MM.1S (cell line): ENCODE measurements at regions not wholly inside any gene's neighbourhood (a gene's known extent, or its start where the extent isn't known, plus 50 kb on each side); places are given as distances from the start of the nearest gene placed in this dataset.

Experiments used
- DNase-seq: peaks from one replicate; pipeline ENCODE4 v3.0.0-alpha.2; 2015
- H2AFZ ChIP-seq: fragments of 300-600 bp; sonication (generic); 2 replicates; pipeline ENCODE4 v1.6.0; 2016; ENCODE audit warnings: antibody characterized with exemption, low read length
- H3F3A ChIP-seq: fragments of 300-600 bp; sonication (generic); 2 replicates; pipeline ENCODE4 v1.6.1; 2016; ENCODE audit warnings: mild to moderate bottlenecking, antibody characterized with exemption, low read length, moderate library complexity, mixed read lengths; ENCODE audit not compliant: insufficient read depth
- H3K27ac ChIP-seq: fragments of 300-600 bp; sonication (generic); 2 replicates; pipeline ENCODE4 v1.5.1; 2016; ENCODE audit warnings: mild to moderate bottlenecking, low read length
- H3K27me3 ChIP-seq: fragments of 300-600 bp; sonication (generic); replicated peaks from 2 replicates; pipeline ENCODE4 v1.6.0; 2016; ENCODE audit warnings: low read length; ENCODE audit not compliant: insufficient read depth
- H3K36me3 ChIP-seq: fragments of 300-600 bp; sonication (generic); replicated peaks from 2 replicates; pipeline ENCODE4 v1.6.1; 2016; ENCODE audit warnings: mild to moderate bottlenecking, low read length, mixed read lengths; ENCODE audit not compliant: insufficient read depth
- H3K4me1 ChIP-seq: fragments of 300-600 bp; sonication (generic); 2 replicates; pipeline ENCODE4 v1.6.1; 2016; ENCODE audit warnings: low read length, mixed read lengths
- H3K4me2 ChIP-seq: fragments of 300-600 bp; sonication (generic); 2 replicates; pipeline ENCODE4 v1.6.0; 2016; ENCODE audit warnings: low read depth, low read length
- H3K4me3 ChIP-seq: fragments of 300-600 bp; sonication (generic); 2 replicates; pipeline ENCODE4 v1.5.1; 2016; ENCODE audit warnings: low read length, mixed read lengths
- H3K79me2 ChIP-seq: fragments of 300-600 bp; sonication (generic); 2 replicates; pipeline ENCODE4 v1.6.1; 2016; ENCODE audit warnings: mixed run types, low read length, mixed read lengths
- H3K9ac ChIP-seq: fragments of 300-600 bp; sonication (generic); 2 replicates; pipeline ENCODE4 v1.6.1; 2016; ENCODE audit warnings: low read length, mixed read lengths
- H3K9me2 ChIP-seq: fragments of 300-600 bp; sonication (generic); replicated peaks from 2 replicates; pipeline ENCODE4 v1.6.1; 2016; ENCODE audit warnings: mild to moderate bottlenecking, low read length, mixed read lengths; ENCODE audit not compliant: insufficient read depth
- H3K9me3 ChIP-seq: fragments of 300-600 bp; sonication (generic); replicated peaks from 2 replicates; pipeline ENCODE4 v1.6.1; 2016; ENCODE audit warnings: mild to moderate bottlenecking, low read length, mixed read lengths; ENCODE audit not compliant: insufficient read depth
- H4K20me1 ChIP-seq: fragments of 300-600 bp; sonication (generic); 2 replicates; pipeline ENCODE4 v1.6.1; 2016; ENCODE audit warnings: mild to moderate bottlenecking, low read length, moderate library complexity, mixed read lengths; ENCODE audit not compliant: insufficient read depth
- CTCF ChIP-seq: fragments of 300-600 bp; sonication (generic); IDR thresholded peaks from 2 replicates; pipeline ENCODE4 v1.5.1; 2016; ENCODE audit warnings: antibody characterized with exemption, low read length, mixed read lengths
- EZH2 ChIP-seq: fragments of 300-600 bp; sonication (generic); optimal IDR thresholded peaks from 2 replicates; pipeline ENCODE3; 2017; ENCODE audit warnings: low read depth, mild to moderate bottlenecking, antibody characterized with exemption, low read length, mixed read lengths
- EZH2phosphoT487 ChIP-seq: fragments of 300-600 bp; sonication (generic); IDR thresholded peaks from 2 replicates; pipeline ENCODE4 v1.6.1; 2018; ENCODE audit warnings: antibody characterized with exemption, low read length

- Histone ChIP-seq H3K27ac (no peak overlapping the region), H3F3A (no peaks in the 10 kb centered on the region), H3K27me3 (no peaks in the 10 kb centered on the region), H3K4me2 (no peak overlapping the region), H3K79me2 (no peaks in the 10 kb centered on the region), H3K36me3 (no peaks in the 10 kb centered on the region), H3K4me1 (no peaks in the 10 kb centered on the region), H3K9me3 (no peaks in the 10 kb centered on the region), H2AFZ (no peak overlapping the region), H3K9ac (no peak overlapping the region), H3K4me3 (no peak overlapping the region), H3K9me2 (no peaks in the 10 kb centered on the region), H4K20me1 (no peaks in the 10 kb centered on the region)
- TF ChIP-seq EZH2, result no peak
- TF ChIP-seq EZH2phosphoT487, result no peak
- TF ChIP-seq CTCF, result no peak
- DNase-seq, result no peak
Measured at GRCh38 chr11:96978751-96979150, 588.9 kb downstream of the JRKL start.

- H3K27me3 ChIP-seq, result no peaks in the 10 kb centered on the region
- no peaks in the 10 kb centered on the region for H3K36me3 ChIP-seq
- no peaks in the 10 kb centered on the region for H4K20me1 ChIP-seq
- no peak overlapping the region for H3K4me3 ChIP-seq
- TF ChIP-seq EZH2phosphoT487 (no peak), CTCF (no peak), EZH2 (no peak)
- H3K4me1 ChIP-seq, result peaks cover 20% of the 10 kb centered on the region
- H3F3A ChIP-seq, result no peaks in the 10 kb centered on the region; the same call in 1 of the 2 replicates
- no peak overlapping the region for H2AFZ ChIP-seq
- no peaks in the 10 kb centered on the region for H3K9me3 ChIP-seq
- no peak overlapping the region for H3K27ac ChIP-seq
- no peak overlapping the region for H3K9ac ChIP-seq
- DNase-seq, result no peak
- H3K79me2 ChIP-seq, result no peaks in the 10 kb centered on the region
- H3K4me2 ChIP-seq, result no peak overlapping the region
- no peaks in the 10 kb centered on the region for H3K9me2 ChIP-seq
Measured at GRCh38 chr11:96986516-96986915, 596.7 kb downstream of the JRKL start.

- H3K36me3 ChIP-seq, result no peaks in the 10 kb centered on the region
- no peaks in the 10 kb centered on the region for H3K9me3 ChIP-seq
- no peak overlapping the region for H2AFZ ChIP-seq
- DNase-seq, result no peak
- TF ChIP-seq EZH2 (no peak), CTCF (no peak), EZH2phosphoT487 (no peak)
- H3K4me2 ChIP-seq, result no peak overlapping the region
- no peaks in the 10 kb centered on the region for H4K20me1 ChIP-seq
- no peaks in the 10 kb centered on the region for H3K79me2 ChIP-seq
- no peak overlapping the region for H3K9ac ChIP-seq
- H3K9me2 ChIP-seq, result no peaks in the 10 kb centered on the region
- H3K27me3 ChIP-seq, result no peaks in the 10 kb centered on the region
- no peak overlapping the region for H3K4me3 ChIP-seq
- no peaks in the 10 kb centered on the region; the same call in 1 of the 2 replicates for H3F3A ChIP-seq
- H3K4me1 ChIP-seq, result peaks cover 20% of the 10 kb centered on the region
- no peak overlapping the region for H3K27ac ChIP-seq
Measured at GRCh38 chr11:96990914-96991313, 601.1 kb downstream of the JRKL start.
